GM18867 (cell line): ENCODE measurements at regions not wholly inside any gene's neighbourhood (a gene's known extent, or its start where the extent isn't known, plus 50 kb on each side); places are given as distances from the start of the nearest gene placed in this dataset.

Experiments
- ATAC-seq: cut with Tn5 transposase; IDR thresholded peaks from one replicate; pipeline ENCODE4 v1.9.1; 2021; ENCODE audit warnings: mild to moderate bottlenecking, moderate library complexity; ENCODE audit not compliant: unreplicated experiment

DNA sequence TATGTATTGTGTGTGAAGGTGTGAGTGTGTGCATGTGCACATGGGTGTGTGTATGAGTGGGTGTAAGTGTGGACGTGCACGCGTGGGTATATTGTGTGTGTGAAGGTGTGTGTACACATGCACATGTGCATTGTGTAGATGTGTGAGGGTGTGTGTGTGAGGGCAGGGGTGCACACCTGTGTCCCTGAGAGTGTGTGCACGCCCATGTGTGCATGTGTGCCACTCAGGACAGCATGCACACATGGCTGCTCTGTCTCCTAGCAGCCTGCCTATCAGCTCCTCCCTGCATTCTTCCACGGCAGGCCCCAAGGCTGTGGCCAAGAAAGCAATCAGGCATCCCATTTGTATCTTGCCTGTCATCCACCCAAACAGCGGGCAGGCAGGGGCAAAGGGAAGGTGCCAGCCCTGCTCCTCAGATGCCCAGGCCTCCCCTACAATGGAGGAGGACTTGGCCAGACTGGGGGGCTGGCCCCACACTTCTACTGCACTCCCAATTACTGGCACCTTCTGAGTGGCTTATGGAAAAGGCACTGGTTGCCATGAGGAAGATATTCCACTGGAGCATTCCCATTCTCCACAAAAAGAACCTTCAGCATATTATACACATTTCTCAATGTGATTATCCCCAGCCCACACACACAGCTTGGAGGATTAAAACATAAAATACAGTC, 380.4 kb upstream of the ZMIZ1 start:
- no peak for ATAC-seq

DNA sequence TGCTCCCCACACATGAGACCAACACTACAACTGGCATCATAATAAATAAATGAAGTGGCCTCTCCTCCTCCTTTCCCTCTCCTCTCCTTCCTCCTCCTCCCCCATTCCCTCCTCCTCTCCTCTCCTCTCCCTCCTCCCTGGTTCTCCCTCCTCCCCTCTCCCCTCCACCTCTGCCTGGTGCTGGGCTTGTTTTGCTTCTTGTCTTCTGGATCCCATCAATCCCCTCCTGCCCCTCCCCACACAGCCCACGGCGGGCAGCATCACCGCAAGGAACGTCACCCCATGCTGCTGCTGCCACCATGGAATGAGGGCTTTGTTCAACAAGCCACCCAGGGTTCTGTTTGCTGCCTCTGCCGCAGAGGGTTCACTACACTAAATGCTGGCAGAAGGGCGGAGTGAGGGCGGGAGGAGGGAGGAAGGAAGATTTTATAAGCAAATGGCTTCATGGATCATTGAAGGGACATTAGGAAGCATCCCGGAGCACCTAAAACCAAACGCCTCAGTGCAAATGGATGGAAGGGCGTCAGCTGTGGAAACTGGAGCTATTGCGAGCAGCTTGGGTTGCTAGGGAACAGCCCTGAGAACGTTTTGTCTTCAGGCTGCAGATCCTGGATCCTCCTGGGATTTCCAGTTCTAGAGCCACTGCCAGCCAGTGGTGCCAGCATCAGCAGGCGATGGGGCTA, 379.7 kb upstream of the ZMIZ1 start:
- no peak for ATAC-seq

DNA sequence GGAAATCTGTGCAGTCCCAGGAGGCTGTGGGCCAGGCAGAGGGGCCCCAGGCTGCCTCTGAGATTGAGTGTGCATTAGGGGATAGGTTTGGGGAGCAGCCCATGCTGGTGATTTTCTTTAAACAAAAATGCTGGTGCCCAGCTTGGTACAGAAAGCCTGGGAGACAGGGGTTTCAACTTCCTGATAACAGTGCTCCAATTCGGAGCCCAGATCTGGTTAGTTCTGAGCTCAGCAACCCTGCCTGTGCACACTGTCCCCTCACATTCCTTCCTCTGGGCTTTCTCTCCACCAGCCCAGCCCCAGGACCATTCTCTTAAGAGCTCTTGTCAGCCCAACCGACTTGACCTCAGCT, 379.2 kb upstream of the ZMIZ1 start:
- no peak for ATAC-seq

DNA sequence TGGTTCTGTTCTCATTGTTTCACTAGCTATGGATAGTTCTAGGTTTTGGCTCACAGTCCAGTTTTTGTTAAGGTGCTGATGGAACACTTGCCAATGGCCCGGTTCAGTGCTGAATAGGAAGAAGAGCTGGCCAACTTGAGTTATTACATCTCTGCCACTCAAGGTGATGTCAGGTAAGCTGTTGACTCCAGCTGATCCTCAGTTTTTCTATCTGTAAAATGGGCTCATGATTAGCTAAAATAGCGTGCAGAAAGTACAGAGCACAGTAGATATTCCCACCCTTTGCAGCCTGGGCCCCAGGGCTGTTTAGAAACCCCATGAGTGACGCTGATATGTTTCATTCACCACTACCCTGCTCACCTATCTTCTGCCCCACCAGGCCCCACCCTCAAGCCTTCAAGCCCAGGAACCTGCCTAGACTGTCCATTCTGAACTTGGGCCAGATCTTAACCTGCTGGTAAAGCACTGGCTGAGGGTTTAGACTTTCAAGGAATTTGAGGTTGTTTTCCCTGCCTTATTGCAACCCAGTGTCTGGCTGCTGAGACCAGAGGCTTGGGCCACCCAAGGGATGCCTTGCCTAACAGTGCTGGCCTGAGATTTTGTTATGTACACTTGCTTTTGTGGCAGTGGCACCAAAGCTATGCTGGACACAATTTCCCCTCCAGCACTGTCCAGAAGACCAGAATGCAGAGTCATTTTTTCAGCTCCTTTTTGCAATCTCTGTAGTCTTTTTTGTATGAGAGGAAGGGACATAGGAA, 378.2 kb upstream of the ZMIZ1 start:
- ATAC-seq: no peak

DNA sequence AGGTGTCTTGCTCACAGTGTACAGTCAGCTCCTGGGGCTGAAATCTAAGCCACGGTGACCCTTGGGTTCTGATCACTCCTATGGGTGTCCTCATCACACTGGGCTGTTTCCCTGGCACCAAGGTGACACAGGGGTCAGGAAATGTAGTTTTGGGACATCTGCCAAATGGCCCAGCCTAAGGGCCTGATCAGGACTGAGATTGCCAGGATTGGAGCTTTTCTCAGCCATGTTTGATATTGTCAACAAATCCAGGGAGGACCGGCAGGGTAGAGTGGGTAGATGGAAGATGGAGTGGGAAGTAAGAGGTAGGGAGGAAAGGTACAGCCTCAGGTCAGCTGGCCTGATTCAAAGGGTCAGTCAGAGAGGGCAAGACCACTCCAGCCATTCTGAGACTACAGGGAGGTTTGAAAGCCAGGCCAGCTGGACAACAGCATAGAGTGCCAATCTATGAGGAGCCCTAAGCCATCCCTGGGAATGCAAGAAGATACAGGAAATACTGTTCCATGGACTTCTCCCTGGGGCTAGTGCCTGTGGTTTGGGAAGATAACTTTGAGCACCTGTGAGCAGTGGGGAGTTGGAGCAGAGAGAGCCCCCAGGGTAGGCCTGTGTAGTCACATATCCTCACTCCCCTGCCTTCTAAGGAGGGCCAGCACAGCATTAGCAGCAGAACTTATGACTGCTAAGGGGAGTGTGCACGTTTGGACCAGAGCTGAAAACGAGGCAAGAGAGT, 377.3 kb upstream of the ZMIZ1 start:
- ATAC-seq: no peak

DNA sequence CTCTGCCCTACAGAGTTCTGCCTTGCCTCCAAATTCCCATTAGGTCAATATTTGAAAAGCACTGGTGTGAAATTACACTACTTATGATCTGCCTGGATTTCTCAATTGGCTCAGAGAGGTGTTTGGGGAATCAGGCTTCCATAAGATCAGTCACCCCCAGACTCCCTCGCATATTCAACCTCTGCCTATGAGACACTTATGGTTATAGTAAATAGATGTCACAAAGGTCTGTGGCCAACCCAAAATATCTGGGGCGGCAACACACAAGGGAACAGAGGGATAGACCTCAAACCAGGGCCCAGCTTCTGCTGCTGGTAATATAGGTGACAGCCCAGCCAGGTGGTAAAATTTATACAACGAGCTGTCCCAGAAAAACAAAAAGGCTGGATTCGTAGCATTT, 376.7 kb upstream of the ZMIZ1 start:
- no peak for ATAC-seq

DNA sequence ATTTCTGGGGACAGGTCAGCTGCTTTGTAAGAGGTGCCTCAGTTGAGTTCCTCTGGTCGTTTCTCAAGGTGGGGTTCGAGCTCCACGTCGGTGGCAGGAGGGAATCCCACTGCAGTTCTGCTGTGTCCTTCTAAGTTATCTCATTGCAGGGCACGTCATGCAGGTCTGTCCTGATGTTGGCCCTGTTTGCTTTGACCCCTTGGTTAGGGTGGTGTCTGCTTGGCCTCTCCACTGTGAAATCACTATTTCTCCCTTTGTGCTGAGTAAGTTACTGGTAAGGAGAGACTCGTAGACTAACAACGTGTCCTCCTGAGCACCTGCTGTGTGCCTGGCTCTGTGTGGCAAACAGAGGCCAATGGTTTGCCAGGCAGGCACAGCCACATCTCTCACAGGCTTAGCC, 372.9 kb upstream of the ZMIZ1 start:
- ATAC-seq: no peak

DNA sequence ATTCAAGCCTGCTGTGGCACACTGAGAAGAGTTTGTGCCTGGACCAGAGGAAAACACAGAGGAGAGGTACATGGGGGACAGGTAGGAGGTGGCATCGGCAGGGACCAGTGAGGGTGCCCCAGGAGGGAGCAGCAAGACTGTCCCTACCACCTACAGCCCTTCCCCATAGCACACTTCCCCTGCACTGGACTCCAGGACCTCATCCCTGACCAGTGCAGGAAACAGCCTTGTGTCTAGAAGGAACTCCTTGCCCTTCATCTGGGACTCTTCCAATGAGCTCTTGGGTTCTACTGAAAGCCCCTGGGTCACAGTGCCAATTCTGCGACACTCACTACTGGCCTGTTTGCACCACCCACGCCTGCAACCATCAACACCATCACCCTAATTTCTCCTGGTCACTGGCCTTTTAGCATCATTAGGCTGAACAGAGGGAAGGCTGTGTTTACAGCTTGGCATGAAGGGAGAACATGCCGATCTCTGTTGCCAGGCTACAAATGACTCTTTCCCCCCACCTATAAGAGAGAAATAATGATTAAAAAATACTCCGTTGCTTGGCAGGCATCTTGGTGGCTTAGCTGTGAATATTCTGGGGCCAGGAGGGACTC, 371.9 kb upstream of the ZMIZ1 start:
- ATAC-seq: no peak

DNA sequence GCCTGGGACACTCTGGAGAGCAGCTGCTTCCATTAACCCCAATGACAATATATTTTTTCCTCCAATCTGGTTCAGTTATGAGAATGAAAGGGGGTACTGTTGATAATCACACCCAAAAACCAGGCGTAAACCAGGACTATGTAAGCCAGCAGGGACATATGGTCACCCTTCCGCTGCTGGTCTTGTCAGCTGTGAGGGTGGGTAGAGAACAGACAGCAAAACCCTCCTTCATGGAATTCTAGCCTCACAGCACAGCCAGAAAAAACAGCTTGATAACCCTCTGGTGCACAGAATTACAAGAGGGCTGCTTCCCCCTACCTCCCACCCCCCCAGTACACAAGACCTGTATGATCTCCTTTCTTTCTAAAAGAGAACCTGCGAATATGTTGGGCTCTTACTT, 368.8 kb upstream of the ZMIZ1 start:
- ATAC-seq: no peak

DNA sequence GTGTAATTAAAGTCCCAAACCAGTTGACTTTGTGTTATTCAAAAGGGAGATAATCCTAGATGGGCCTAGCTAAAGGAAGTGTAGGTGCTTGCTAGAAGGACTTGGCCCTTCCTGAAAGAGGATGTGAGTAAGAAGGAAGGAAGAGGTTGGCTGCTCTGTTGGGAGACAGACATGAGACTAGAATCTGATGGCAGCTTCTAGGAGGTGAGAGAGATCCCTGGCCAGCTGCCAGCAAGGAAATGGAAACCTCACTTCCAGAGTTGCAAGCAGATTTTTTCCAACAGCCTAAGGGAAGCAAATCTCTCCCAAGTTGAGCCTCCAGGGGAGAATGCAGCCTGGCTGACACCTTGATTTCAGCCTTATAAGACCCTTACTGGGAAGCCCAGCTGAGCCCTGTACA, 368.4 kb upstream of the ZMIZ1 start:
- ATAC-seq: no peak

DNA sequence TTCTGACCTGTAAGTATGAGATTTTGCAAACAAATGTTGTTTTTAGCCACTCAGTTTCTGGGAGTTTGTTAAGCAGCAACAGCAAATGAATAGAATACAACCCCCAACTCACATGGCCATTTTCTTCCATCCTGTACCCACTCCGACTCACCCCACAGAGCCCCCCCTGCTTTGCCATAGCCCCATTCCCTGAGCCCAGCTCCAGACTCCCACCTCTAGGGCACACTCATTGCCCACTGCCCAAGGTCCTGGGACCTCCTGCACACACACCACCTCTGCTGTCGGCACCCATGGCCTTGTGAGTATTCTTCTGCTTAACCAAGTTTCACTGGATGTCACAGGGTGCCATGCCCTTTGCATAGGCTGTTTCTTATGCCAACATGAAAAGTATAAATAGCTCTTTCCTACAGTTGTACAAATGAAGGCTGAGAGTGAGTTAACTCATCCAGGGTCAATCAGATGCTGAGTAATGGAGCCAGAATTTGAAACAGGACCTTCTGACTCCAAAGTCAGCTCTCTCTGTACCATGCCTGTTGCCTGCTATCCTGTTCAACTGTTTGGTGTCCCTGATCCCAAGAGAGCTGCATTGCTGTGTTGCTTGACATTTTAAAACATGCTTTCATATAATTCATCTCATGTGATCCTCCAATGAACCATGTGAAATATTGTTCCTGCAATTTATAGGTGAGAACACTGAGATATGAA, 367.8 kb upstream of the ZMIZ1 start:
- ATAC-seq: no peak

DNA sequence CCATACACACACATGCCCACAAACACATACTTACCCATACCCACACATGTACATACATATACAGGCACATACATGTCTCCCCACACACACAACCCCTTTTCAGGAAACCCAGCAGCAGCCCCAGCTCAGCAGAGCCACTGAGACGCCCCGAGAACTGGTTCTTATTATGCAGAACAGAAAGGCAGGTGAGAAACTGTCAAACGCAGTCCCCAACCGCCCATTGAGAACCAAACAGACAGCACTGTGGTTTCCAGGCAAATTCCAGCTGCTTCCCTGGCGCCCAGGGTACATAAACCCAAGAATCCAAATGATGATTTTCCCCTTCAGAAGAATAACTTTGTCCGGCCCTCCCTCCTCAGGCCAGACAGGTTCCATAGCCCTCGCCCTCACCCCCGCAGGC, 366.6 kb upstream of the ZMIZ1 start:
- ATAC-seq: no peak

DNA sequence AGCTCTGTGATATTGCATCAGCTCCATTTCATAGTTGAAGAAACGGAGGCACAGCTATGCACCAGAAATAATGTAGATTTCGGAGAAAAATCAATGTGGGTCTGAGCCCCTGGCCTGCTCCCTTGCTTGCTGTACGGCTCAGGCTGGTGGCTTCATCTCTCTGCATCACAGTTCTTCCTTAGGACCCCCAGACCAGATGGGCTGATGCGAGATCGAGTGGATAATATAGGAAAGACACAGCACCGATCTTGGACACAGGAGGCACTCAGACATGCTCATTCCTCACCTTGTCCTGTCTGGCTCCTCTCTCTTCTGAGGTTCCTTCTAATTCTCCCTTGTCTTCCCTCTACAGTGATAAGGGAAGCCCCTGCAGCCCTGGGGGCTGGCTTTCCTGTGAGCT, 365.9 kb upstream of the ZMIZ1 start:
- ATAC-seq: no peak

DNA sequence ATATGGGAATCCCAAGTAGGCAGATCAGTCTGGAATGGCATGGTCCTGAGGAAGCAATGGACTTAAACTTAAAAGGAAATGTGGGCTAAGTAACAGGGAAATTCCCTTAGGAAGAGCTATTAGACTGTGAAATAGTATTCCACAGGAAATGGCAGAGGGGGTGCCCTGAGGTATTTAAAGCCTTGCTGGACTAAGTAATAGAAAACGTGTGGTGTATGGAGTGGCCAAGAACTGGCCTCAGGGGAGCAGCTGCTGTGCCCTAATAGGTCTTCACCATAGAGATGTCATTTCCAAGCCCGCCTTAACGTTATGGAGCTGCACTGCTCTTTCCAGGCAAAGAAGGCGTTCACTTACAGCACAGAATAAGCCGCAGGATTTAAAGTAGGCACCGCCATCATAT, 365.2 kb upstream of the ZMIZ1 start:
- ATAC-seq: no peak

DNA sequence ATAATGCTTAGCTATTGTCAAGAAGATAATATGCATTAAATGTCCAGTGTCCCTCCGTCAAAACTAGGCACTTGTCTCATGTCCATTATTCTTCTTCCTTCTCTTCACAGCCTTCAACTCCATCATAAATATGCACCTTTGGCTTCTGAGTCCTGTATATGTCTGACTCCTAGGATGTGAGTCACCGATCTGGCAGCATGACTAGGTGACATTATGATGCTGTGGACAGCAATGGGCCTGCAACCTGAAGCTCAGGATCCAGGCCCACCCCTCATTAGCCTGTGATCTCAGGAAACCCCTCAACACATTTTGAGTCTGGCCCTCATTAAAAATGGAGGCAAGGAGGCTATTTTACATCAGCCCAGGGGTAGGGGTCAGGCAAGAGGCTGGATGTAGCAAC, 362.5 kb upstream of the ZMIZ1 start:
- no peak for ATAC-seq

DNA sequence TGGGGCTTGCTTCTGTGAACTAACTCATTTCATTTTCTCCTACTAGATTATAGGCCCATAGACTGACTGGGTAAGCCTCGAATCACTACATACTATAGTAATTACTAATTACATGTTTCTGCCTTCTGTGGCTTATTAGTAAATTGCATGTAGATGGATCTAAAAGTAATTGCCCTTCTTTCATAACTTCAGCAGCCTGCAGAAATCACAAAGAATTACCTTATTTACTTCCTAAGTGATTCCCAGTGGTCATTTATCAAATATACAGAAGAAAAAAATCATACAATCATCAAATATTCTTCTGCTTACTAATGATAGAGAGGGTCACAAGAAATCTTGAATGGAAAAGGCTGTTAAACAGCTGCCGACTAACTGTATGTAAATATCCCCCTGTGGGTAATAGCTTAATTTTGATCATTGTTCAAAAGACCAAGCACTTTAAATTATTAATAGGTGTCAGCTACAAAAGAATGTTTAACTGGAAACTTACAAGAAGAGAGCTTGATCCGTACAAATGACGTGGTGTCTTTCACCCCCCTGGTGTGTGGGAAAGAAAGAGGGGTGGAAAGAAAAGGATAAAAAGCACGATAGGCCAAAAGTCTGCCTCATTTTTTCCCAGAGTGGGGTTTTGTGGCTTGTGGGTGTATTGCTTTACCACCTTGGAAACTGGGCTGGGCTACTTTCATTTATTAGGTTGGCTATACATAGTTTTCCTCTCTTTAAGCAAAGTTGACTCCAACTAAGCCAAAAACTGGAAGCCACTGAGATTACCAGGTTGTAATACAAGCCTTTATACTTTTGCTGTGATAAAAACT, 361.8 kb upstream of the ZMIZ1 start:
- ATAC-seq: no peak

DNA sequence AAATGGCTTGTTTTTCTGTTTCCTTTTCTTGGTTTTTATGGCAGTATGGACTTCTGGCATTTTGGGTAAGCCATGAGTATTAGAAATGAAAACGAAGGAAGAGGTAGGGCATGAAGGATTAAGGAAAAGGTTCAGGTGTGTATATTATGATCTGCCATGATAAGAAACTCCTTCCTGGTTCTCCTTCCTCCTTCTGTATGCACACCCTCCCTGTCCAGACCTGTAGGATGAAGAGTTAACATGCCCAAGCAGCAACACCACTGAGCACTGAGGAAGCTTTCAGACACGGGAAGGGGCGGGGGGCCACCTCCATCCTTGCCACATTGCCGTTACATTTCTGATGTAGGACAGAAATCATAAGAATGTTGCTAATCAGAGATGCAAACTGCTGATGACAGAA, 361.0 kb upstream of the ZMIZ1 start:
- ATAC-seq: no peak

DNA sequence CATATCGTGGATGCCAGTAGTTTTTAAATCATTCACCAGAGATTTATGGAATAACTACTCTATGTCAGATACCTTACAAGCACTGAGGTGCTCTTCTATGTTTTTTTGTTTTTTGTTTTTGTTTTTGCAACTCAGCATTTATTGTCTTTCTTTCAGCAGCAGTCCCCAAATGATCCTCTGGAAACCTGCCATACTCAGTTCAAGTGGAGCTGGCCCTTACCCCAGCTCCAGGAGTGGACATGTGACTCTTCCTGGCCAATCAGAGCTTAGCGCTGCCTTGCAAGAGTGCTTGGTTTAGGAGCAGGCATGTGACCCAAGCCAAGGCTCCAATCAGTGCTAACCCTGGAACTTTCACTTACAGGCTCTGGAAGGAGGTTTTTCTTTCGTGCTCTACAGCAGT, 356.6 kb upstream of the ZMIZ1 start:
- no peak for ATAC-seq

DNA sequence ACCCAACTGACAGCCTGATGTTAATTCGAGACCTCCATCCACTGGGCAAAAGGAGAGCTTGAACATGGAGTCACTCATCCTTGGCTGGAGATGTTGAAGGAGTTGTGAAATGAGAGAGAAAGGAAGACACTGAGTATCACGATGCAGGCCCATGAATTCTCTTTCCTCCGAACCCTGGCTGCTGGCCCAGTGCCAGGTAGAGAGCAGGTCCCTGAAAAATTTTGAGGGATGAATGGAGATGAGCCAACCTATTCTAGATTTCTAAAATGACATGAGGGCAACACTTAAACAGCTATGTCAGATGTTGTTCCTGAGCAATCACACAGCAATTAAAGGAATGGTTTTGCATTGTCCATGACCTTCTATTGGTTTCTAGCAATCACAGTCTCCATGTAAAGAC, 355.1 kb upstream of the ZMIZ1 start:
- ATAC-seq: no peak

DNA sequence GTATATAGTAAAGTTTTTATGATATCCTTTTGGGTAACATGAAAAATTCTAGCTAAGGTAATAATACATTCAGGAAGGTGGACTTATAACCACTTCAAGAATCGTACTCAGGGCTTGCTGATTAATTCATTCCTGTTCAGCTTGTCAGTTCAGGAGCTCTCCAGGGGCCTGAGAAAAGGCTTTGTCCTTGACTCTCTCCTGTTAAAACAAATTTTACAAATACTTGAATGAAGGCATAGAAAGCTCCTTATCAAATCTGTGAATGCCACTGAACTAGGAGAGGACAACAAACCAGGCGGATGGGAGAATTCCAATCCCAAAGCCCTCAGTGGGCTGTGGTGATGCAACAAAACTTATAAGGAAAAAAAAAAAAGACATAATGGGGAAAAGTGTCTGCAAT, 354.5 kb upstream of the ZMIZ1 start:
- ATAC-seq: no peak
